ENCODE measurements at regions not wholly inside any gene's neighbourhood (a gene's known extent, or its start where the extent isn't known, plus 50 kb on each side); places are given as distances from the start of the nearest gene placed in this dataset.

- no peak for TF ChIP-seq CTCF (IDR thresholded peaks at IDR 0.05; ENCODE audit: poor library complexity, severe bottlenecking)
- no peak for TF ChIP-seq SMC3 (conservative IDR thresholded peaks at IDR 0.05; ENCODE audit: poor library complexity)
- no peak for TF ChIP-seq EP300 (conservative IDR thresholded peaks at IDR 0.05; ENCODE audit: poor library complexity, severe bottlenecking)
- TF ChIP-seq POLR2AphosphoS5 (IDR thresholded peaks at IDR 0.05) = no peak
- TF ChIP-seq EZH2 (IDR thresholded peaks at IDR 0.05; ENCODE audit: borderline replicate concordance, insufficient read depth, low read length, poor library complexity, severe bottlenecking) = no peak
- TF ChIP-seq MXI1 (conservative IDR thresholded peaks at IDR 0.05; ENCODE audit: poor library complexity, severe bottlenecking) = no peak
- TF ChIP-seq REST (IDR thresholded peaks at IDR 0.05; ENCODE audit: borderline replicate concordance) = no peak
- TF ChIP-seq TAF1 (IDR thresholded peaks at IDR 0.05; ENCODE audit: low read depth) = no peak
Measured at GRCh38 chr18:10310626-10311025, 143.8 kb upstream of the APCDD1 start.
